ENCODE measurements at regions not wholly inside any gene's neighbourhood (a gene's known extent, or its start where the extent isn't known, plus 50 kb on each side); places are given as distances from the start of the nearest gene placed in this dataset.
A peak's percentile ranks its signal among the peaks of the same experiment; 100 is the strongest.

DNA sequence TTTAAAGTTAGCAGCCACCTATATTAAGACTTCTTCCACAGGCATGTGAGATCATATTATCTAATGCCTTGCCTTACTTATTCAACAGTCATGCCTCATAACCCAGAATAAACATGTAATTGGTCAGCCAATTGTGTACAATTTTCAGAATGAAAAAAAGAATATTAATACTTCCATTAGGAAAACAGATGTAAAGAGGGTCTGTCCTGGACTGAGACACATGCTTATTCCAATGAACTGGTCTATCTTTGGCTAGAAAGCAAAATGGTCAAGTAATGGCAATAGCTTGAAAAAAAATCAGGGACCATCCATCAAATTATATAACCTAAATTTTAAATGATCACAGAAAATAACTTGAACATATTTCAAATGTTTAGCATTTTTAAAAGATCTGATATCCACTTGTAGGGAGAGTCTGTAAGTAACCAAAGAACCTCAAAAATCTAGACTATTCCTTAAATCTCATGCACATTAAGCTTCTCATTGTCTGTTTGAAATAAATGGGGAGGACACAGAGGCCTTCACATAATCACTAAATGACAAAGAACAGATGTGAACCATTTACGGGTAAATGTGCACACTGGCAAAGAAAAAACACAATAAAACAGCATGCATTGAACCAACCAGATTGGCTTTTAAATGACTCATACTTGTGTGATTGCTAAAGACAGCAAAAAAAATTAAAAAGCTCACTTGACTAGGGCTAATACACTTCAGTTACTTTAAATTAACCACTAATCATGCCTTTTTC, 568.8 kb upstream of the PCDH15 start (continued):
- TF ChIP-seq BACH2 (CRISPR knock-in tag; IDR thresholded peaks at IDR 0.05; ENCODE audit: borderline replicate concordance), result no peak
- TF ChIP-seq ZFP30 (CRISPR knock-in tag; IDR thresholded peaks at IDR 0.05), result no peak
- 0 out of 2 replicates have a peak, but pooled peaks have one; percentile 57 for TF ChIP-seq GLIS3 (CRISPR knock-in tag; IDR thresholded peaks at IDR 0.05)
- TF ChIP-seq, protein P1, sequence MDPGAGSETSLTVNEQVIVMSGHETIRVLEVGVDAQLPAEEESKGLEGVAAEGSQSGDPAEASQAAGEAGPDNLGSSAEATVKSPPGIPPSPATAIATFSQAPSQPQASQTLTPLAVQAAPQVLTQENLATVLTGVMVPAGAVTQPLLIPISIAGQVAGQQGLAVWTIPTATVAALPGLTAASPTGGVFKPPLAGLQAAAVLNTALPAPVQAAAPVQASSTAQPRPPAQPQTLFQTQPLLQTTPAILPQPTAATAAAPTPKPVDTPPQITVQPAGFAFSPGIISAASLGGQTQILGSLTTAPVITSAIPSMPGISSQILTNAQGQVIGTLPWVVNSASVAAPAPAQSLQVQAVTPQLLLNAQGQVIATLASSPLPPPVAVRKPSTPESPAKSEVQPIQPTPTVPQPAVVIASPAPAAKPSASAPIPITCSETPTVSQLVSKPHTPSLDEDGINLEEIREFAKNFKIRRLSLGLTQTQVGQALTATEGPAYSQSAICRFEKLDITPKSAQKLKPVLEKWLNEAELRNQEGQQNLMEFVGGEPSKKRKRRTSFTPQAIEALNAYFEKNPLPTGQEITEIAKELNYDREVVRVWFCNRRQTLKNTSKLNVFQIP (CRISPR knock-in tag; IDR thresholded peaks at IDR 0.05; ENCODE audit: borderline replicate concordance, low read depth), result no peak
- TF ChIP-seq RARB (CRISPR knock-in tag; IDR thresholded peaks at IDR 0.05), result no peak
- TF ChIP-seq, protein P2, sequence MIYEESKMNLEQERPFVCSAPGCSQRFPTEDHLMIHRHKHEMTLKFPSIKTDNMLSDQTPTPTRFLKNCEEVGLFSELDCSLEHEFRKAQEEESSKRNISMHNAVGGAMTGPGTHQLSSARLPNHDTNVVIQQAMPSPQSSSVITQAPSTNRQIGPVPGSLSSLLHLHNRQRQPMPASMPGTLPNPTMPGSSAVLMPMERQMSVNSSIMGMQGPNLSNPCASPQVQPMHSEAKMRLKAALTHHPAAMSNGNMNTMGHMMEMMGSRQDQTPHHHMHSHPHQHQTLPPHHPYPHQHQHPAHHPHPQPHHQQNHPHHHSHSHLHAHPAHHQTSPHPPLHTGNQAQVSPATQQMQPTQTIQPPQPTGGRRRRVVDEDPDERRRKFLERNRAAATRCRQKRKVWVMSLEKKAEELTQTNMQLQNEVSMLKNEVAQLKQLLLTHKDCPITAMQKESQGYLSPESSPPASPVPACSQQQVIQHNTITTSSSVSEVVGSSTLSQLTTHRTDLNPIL (CRISPR knock-in tag; IDR thresholded peaks at IDR 0.05; ENCODE audit: low read depth), result 0 out of 2 replicates have a peak, but pooled peaks have one; percentile 26
- TF ChIP-seq TCF4 (CRISPR knock-in tag; IDR thresholded peaks at IDR 0.05; ENCODE audit: borderline replicate concordance), result peak; percentile 96
- TF ChIP-seq ESRRG (CRISPR knock-in tag; IDR thresholded peaks at IDR 0.05), result no peak
- TF ChIP-seq, protein P3, sequence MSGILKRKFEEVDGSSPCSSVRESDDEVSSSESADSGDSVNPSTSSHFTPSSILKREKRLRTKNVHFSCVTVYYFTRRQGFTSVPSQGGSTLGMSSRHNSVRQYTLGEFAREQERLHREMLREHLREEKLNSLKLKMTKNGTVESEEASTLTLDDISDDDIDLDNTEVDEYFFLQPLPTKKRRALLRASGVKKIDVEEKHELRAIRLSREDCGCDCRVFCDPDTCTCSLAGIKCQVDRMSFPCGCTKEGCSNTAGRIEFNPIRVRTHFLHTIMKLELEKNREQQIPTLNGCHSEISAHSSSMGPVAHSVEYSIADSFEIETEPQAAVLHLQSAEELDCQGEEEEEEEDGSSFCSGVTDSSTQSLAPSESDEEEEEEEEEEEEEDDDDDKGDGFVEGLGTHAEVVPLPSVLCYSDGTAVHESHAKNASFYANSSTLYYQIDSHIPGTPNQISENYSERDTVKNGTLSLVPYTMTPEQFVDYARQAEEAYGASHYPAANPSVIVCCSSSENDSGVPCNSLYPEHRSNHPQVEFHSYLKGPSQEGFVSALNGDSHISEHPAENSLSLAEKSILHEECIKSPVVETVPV (CRISPR knock-in tag; IDR thresholded peaks at IDR 0.05), result 0 out of 2 replicates have a peak, but pooled peaks have one; percentile 71

DNA sequence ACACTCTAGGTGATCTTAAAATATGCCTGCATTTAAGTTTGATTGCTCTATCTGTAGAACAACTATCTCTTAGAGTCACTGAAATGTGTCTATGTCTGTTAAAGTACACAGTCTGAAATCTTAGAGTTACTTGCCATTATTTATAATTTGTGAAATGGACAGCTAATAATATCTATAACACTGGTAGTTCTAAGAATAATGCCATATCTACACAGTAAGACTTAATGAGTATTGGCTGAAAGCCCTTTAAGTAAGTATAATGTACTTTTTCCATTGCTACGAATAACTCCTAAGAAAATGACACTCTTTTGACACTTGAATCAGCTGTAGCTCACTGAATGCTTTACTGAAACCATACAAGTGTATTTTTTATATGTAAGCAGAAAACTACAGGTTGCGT, 567.4 kb upstream of the PCDH15 start:
- TF ChIP-seq, protein P4, sequence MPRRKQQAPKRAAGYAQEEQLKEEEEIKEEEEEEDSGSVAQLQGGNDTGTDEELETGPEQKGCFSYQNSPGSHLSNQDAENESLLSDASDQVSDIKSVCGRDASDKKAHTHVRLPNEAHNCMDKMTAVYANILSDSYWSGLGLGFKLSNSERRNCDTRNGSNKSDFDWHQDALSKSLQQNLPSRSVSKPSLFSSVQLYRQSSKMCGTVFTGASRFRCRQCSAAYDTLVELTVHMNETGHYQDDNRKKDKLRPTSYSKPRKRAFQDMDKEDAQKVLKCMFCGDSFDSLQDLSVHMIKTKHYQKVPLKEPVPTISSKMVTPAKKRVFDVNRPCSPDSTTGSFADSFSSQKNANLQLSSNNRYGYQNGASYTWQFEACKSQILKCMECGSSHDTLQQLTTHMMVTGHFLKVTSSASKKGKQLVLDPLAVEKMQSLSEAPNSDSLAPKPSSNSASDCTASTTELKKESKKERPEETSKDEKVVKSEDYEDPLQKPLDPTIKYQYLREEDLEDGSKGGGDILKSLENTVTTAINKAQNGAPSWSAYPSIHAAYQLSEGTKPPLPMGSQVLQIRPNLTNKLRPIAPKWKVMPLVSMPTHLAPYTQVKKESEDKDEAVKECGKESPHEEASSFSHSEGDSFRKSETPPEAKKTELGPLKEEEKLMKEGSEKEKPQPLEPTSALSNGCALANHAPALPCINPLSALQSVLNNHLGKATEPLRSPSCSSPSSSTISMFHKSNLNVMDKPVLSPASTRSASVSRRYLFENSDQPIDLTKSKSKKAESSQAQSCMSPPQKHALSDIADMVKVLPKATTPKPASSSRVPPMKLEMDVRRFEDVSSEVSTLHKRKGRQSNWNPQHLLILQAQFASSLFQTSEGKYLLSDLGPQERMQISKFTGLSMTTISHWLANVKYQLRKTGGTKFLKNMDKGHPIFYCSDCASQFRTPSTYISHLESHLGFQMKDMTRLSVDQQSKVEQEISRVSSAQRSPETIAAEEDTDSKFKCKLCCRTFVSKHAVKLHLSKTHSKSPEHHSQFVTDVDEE (CRISPR knock-in tag; IDR thresholded peaks at IDR 0.05), result no peak
- no peak for TF ChIP-seq ZNF8 (CRISPR knock-in tag; IDR thresholded peaks at IDR 0.05)
- ATAC-seq, result no peak

DNA sequence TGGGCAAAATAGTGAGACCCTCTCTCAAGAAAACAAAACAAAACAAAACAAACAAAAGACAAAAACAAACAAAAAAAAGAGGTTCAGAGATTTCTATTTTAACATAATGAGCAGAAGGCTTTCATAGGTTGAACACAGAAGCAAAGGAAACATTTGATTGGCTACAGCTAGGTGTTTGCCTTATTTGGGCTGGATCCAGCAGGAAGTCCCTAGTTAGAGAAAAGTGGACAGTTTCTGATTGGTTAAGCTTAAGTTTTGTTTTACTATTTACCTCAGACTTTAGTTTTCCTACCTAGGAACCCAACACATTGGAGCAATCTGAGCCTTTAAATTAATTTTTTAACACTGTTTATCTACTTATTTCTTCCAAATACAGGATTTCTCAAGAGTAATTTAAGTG, 566.5 kb upstream of the PCDH15 start:
- ATAC-seq, result no peak
- TF ChIP-seq, protein P1 (CRISPR knock-in tag; IDR thresholded peaks at IDR 0.05; ENCODE audit: borderline replicate concordance, low read depth), result no peak
- TF ChIP-seq ARNTL (CRISPR knock-in tag; IDR thresholded peaks at IDR 0.05; ENCODE audit: borderline replicate concordance, low read depth) (no peak), BACH2 (CRISPR knock-in tag; IDR thresholded peaks at IDR 0.05; ENCODE audit: borderline replicate concordance) (no peak), OSR1 (CRISPR knock-in tag; IDR thresholded peaks at IDR 0.05) (no peak), ZFP30 (CRISPR knock-in tag; IDR thresholded peaks at IDR 0.05) (no peak), ESRRG (CRISPR knock-in tag; IDR thresholded peaks at IDR 0.05) (no peak), ZFP3 (CRISPR knock-in tag; IDR thresholded peaks at IDR 0.05) (no peak), ISL1 (CRISPR knock-in tag; IDR thresholded peaks at IDR 0.05) (no peak), ZC3H10 (CRISPR knock-in tag; IDR thresholded peaks at IDR 0.05) (no peak), PPARA (CRISPR knock-in tag; IDR thresholded peaks at IDR 0.05; ENCODE audit: borderline replicate concordance) (no peak), CSDC2 (CRISPR knock-in tag; IDR thresholded peaks at IDR 0.05) (no peak), GLIS3 (CRISPR knock-in tag; IDR thresholded peaks at IDR 0.05) (no peak), RARB (CRISPR knock-in tag; IDR thresholded peaks at IDR 0.05) (no peak), SNAI2 (CRISPR knock-in tag; IDR thresholded peaks at IDR 0.05) (no peak), TCF4 (CRISPR knock-in tag; IDR thresholded peaks at IDR 0.05; ENCODE audit: borderline replicate concordance) (no peak), TOX (CRISPR knock-in tag; IDR thresholded peaks at IDR 0.05; ENCODE audit: borderline replicate concordance) (no peak)
- TF ChIP-seq, protein P3 (CRISPR knock-in tag; IDR thresholded peaks at IDR 0.05), result no peak
- TF ChIP-seq, protein P5, sequence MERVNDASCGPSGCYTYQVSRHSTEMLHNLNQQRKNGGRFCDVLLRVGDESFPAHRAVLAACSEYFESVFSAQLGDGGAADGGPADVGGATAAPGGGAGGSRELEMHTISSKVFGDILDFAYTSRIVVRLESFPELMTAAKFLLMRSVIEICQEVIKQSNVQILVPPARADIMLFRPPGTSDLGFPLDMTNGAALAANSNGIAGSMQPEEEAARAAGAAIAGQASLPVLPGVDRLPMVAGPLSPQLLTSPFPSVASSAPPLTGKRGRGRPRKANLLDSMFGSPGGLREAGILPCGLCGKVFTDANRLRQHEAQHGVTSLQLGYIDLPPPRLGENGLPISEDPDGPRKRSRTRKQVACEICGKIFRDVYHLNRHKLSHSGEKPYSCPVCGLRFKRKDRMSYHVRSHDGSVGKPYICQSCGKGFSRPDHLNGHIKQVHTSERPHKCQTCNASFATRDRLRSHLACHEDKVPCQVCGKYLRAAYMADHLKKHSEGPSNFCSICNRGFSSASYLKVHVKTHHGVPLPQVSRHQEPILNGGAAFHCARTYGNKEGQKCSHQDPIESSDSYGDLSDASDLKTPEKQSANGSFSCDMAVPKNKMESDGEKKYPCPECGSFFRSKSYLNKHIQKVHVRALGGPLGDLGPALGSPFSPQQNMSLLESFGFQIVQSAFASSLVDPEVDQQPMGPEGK (CRISPR knock-in tag; IDR thresholded peaks at IDR 0.05; ENCODE audit: borderline replicate concordance), result no peak
